Stimulated activated effector memory CD8-positive, alpha-beta T cell treated with anti-CD3 and anti-CD28 coated beads, Interleukin-12 subunit alpha, Interleukin-12 subunit beta, amount 100 ng/mL, for 72 hours (primary cell): ENCODE measurements at regions not wholly inside any gene's neighbourhood (a gene's known extent, or its start where the extent isn't known, plus 50 kb on each side); places are given as distances from the start of the nearest gene placed in this dataset.

ENCODE experiments used
- ATAC-seq: fragments of 150-1000 bp; cut with Tn5 transposase; 2 replicates; pipeline ENCODE4 v1.10.0; 2021
- DNase-seq, 2 donors: peaks; one replicate each; pipeline ENCODE4 v3.0.0; 2021 to 2022; ENCODE audit warnings: low spot score in 2 of 2
- H3K27ac Mint-ChIP-seq: one replicate; pipeline ENCODE4 v1.8.0; 2022; ENCODE audit warnings: mild to moderate bottlenecking, mixed read lengths
- H3K36me3 Mint-ChIP-seq: one replicate; pipeline ENCODE4 v1.8.0; 2022; ENCODE audit warnings: mild to moderate bottlenecking, mixed read lengths
- H3K4me1 Mint-ChIP-seq: one replicate; pipeline ENCODE4 v1.8.0; 2022; ENCODE audit warnings: mixed read lengths
- H3K4me3 Mint-ChIP-seq: one replicate; pipeline ENCODE4 v1.8.0; 2022; ENCODE audit warnings: mild to moderate bottlenecking, mixed read lengths
- H3K9me3 Mint-ChIP-seq: one replicate; pipeline ENCODE4 v1.8.0; 2022; ENCODE audit warnings: mixed read lengths

GRCh38 chr2:215782965-215783364, 230.4 kb downstream of the MREG start:
- H3K27ac Mint-ChIP-seq, result no peak overlapping the region
- no peak overlapping the region for H3K4me3 Mint-ChIP-seq
- no peaks in the 10 kb centered on the region for H3K9me3 Mint-ChIP-seq
- ATAC-seq (no peak), DNase-seq (no peak)
- no peaks in the 10 kb centered on the region for H3K36me3 Mint-ChIP-seq
- no peaks in the 10 kb centered on the region for H3K4me1 Mint-ChIP-seq

GRCh38 chr2:215782295-215782694, 231.1 kb downstream of the MREG start:
- no peak for ATAC-seq
- Mint-ChIP-seq H3K9me3 (no peaks in the 10 kb centered on the region), H3K27ac (no peak overlapping the region)

DNA sequence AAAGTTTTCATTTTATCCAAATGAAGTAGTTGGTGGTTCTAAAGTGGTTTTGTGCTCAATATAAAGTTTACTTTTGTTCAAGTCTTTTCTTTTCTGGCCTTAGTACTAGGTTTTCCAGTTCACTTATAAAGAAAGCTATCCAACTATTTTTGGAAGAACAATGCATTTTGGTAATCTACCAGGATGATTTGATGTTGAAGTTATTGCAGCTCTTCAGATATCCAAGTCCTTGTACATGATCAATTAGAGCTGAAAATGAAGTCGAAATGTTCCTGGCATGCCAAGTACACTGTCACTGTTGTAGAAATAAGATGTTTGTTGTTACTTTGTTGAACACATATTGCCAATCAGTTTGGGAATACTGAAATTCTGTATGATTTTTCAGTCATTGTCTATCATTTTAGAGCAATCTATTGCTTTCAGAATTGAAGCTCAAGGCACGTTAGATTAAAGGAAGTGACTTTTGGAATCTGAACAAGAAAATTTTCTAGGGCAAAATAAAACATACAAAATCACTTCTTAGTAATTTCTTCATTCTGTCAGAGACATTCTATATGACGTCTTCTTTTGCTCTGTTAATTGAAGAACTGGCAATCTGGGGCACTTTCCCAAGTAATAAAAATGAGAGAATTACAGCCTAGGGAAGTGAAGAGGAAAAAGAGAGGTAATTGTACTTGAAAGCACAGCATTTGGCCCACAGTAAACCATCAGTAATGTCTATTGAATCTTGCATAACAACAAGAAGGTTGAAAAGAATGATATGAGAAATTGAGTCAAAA, 232.3 kb downstream of the MREG start:
- no peak for DNase-seq
- no peak overlapping the region for H3K4me3 Mint-ChIP-seq
- H3K9me3 Mint-ChIP-seq, result no peaks in the 10 kb centered on the region
- no peaks in the 10 kb centered on the region for H3K36me3 Mint-ChIP-seq
- no peak overlapping the region for H3K27ac Mint-ChIP-seq
- no peak for ATAC-seq
- no peaks in the 10 kb centered on the region for H3K4me1 Mint-ChIP-seq

More at GRCh38 chr2:215782295-215782694, 231.1 kb downstream of the MREG start:
- H3K4me3 Mint-ChIP-seq, result no peak overlapping the region
- H3K4me1 Mint-ChIP-seq, result no peaks in the 10 kb centered on the region
- no peaks in the 10 kb centered on the region for H3K36me3 Mint-ChIP-seq
- no peak for DNase-seq

GRCh38 chr2:215780313-215780712, 233.0 kb downstream of the MREG start:
- no peak for ATAC-seq
- Mint-ChIP-seq H3K4me3 (no peak overlapping the region), H3K9me3 (no peaks in the 10 kb centered on the region), H3K4me1 (no peaks in the 10 kb centered on the region), H3K27ac (no peak overlapping the region), H3K36me3 (no peaks in the 10 kb centered on the region)
- no peak for DNase-seq

DNA sequence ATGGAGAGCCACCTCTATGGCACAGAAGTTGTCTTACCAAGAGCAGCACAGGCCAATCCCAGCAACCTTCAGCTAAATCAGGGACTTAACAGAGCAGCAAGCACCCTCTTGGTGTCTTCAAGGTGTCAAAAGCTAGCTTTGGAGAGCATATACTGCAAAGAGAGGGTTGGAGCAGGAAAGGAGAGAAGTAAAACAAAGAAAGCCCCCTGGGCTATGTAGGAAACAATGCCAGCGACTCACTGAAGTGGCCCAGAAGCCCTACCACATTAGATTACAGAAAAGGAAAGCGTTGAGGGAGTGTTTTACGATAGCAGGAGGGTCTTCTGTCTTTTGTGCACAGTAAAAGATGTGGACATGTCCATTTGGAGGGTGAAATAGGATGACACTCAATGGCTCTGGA, 233.4 kb downstream of the MREG start:
- ATAC-seq, result no peak

GRCh38 chr2:215777465-215778044, 235.8 kb downstream of the MREG start:
- ATAC-seq (no peak), DNase-seq (no peak)
- Mint-ChIP-seq H3K4me3 (no peak overlapping the region), H3K36me3 (no peaks in the 10 kb centered on the region), H3K4me1 (no peaks in the 10 kb centered on the region), H3K27ac (no peak overlapping the region), H3K9me3 (no peaks in the 10 kb centered on the region)

More for the DNA sequence above, 233.4 kb downstream of the MREG start:
- Mint-ChIP-seq H3K4me1 (no peaks in the 10 kb centered on the region), H3K27ac (no peak overlapping the region), H3K4me3 (no peak overlapping the region), H3K36me3 (no peaks in the 10 kb centered on the region), H3K9me3 (no peaks in the 10 kb centered on the region)
- no peak for DNase-seq

DNA sequence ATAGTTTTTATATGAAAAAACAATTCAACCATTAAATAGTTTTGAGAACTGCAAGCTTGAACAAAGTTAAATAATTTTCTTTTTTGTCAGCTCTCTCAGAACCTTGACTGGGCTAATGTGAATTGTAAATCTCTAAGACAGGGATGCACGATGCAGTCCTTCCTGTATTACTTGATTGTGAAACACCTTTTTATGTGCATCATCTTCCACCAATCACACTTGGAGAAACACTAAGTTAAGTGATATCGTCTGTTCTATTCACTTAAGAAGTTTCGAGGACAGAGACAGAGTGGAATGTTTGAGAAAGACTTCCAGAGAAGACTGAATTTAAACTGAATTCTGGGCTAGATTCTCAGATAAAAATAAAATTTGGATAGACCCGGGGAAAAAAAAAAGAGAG, 238.2 kb downstream of the MREG start:
- Mint-ChIP-seq H3K4me1 (no peaks in the 10 kb centered on the region), H3K36me3 (no peaks in the 10 kb centered on the region), H3K4me3 (no peak overlapping the region), H3K27ac (no peak overlapping the region), H3K9me3 (no peaks in the 10 kb centered on the region)
- no peak for DNase-seq
- no peak for ATAC-seq

DNA sequence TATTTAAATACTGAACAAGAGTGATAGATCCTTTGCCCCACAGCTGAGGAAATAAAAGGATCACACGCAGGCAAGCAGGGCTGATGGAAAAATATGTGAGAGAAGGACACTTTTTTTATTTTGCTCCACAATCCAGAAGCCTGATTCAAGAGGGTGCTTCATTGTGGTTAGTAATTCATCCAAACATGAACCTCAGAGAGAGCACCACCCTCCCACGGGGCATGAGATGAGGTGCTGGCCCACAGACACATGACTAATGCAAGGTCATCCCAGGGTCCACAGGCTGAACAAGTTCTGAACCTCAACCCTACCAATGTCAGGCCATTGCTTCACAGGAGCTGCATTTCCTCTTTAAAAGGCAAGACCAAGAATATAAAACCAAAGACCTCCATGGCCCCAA, 239.6 kb downstream of the MREG start:
- H3K4me3 Mint-ChIP-seq, result no peak overlapping the region
- no peaks in the 10 kb centered on the region for H3K36me3 Mint-ChIP-seq
- H3K4me1 Mint-ChIP-seq, result no peaks in the 10 kb centered on the region
- H3K27ac Mint-ChIP-seq, result no peak overlapping the region
- no peaks in the 10 kb centered on the region for H3K9me3 Mint-ChIP-seq
- ATAC-seq, result peak; percentile 83
- no peak for DNase-seq

GRCh38 chr2:215772634-215773563, 240.5 kb downstream of the MREG start:
- no peak for DNase-seq

GRCh38 chr2:215772003-215772402, 241.3 kb downstream of the MREG start:
- Mint-ChIP-seq H3K4me3 (no peak overlapping the region), H3K9me3 (no peaks in the 10 kb centered on the region), H3K4me1 (no peaks in the 10 kb centered on the region), H3K27ac (no peak overlapping the region), H3K36me3 (no peaks in the 10 kb centered on the region)
- no peak for ATAC-seq
- no peak for DNase-seq

More at GRCh38 chr2:215772634-215773563, 240.5 kb downstream of the MREG start:
- H3K27ac Mint-ChIP-seq, result no peak overlapping the region
- no peaks in the 10 kb centered on the region for H3K9me3 Mint-ChIP-seq
- no peak for ATAC-seq
- no peaks in the 10 kb centered on the region for H3K36me3 Mint-ChIP-seq
- no peak overlapping the region for H3K4me3 Mint-ChIP-seq
- no peaks in the 10 kb centered on the region for H3K4me1 Mint-ChIP-seq

DNA sequence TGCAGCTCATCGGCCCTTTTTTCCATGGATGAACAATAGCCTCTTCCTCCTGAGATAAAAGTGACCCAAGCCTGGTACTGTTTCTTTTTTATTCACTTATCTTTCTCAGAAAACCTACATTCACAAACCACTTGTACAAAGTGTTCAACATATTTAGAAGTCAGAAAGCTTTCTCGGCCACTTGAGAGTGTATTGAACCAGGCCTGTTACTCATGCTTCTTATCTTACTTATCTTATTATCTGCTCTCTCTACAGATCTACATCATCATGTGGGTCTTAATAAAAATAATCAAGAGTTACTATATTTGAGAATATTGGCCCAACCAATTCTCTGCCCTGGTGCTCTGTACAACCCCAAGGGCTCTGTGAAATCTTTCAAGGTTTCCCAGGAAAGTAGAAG, 242.1 kb downstream of the MREG start:
- Mint-ChIP-seq H3K9me3 (no peaks in the 10 kb centered on the region), H3K36me3 (no peaks in the 10 kb centered on the region), H3K27ac (no peak overlapping the region), H3K4me3 (no peak overlapping the region), H3K4me1 (no peaks in the 10 kb centered on the region)
- DNase-seq (no peak), ATAC-seq (no peak)

DNA sequence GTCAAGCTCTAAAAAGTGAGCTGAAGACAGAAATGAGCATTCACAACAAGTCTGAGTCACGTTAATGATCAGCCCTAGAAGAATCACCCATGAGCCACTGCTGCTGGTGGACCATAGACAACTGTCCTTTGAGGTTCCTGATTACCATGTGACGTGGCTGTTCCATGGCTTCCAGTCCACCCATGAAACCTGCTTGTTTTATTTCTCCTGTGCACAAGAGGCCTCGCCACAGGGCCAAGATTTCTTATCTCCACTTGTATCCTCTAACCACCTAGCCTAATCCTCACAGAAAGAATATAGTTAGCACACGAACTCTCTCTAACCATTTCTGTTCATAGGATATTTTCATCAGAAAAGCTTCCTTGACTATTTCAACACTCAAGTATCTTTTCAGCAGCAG, 242.7 kb downstream of the MREG start:
- Mint-ChIP-seq H3K4me1 (no peaks in the 10 kb centered on the region), H3K9me3 (no peaks in the 10 kb centered on the region), H3K36me3 (no peaks in the 10 kb centered on the region), H3K4me3 (no peak overlapping the region), H3K27ac (no peak overlapping the region)
- ATAC-seq (no peak), DNase-seq (no peak)

GRCh38 chr2:215769246-215769645, 244.1 kb downstream of the MREG start:
- H3K4me3 Mint-ChIP-seq, result no peak overlapping the region
- H3K36me3 Mint-ChIP-seq, result no peaks in the 10 kb centered on the region
- no peaks in the 10 kb centered on the region for H3K9me3 Mint-ChIP-seq
- H3K27ac Mint-ChIP-seq, result no peak overlapping the region
- no peaks in the 10 kb centered on the region for H3K4me1 Mint-ChIP-seq
- DNase-seq (no peak), ATAC-seq (no peak)

DNA sequence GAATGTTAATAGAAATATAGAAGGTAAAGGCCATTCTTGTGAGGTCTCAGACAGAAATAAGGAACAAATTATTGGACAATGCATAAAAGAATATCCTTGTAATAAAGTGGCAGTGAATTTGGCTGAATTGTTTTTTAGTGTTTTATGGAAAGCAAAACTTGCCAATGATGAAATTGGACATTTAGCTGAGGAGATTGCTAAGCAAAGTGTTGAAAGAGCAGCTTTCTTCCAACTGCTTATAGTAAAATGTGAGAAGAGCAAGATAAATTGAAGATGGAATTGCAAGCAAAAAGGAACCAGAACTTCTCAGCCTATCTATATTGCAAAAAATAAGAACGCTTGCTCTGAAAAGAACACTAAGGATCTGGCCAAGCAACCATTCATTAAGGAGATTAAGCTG, 245.7 kb downstream of the MREG start:
- no peaks in the 10 kb centered on the region for H3K4me1 Mint-ChIP-seq
- H3K36me3 Mint-ChIP-seq, result no peaks in the 10 kb centered on the region
- DNase-seq (no peak), ATAC-seq (no peak)
- no peak overlapping the region for H3K4me3 Mint-ChIP-seq
- no peaks in the 10 kb centered on the region for H3K9me3 Mint-ChIP-seq
- no peak overlapping the region for H3K27ac Mint-ChIP-seq

- Mint-ChIP-seq H3K9me3 (no peaks in the 10 kb centered on the region), H3K4me3 (no peak overlapping the region), H3K27ac (no peak overlapping the region), H3K4me1 (no peaks in the 10 kb centered on the region), H3K36me3 (no peaks in the 10 kb centered on the region)
- ATAC-seq, result no peak
- no peak for DNase-seq
Observed at GRCh38 chr2:215765729-215766360, 247.5 kb downstream of the MREG start.
